Tibial artery (tissue), 4 donors: ENCODE measurements at regions not wholly inside any gene's neighbourhood (a gene's known extent, or its start where the extent isn't known, plus 50 kb on each side); places are given as distances from the start of the nearest gene placed in this dataset.

Experiments
- DNase-seq, 2 donors: peaks; one replicate each; pipeline ENCODE4 v3.0.0-alpha.2; 2019
- H3K27ac ChIP-seq, 2 donors: fragments of 200-600 bp; sonication (generic) in 1 of 2; 1 replicate in 1 of 2; 2 replicates in 1 of 2; pipeline ENCODE4 v1.5.1; 2018 to 2019; ENCODE audit warnings: mild to moderate bottlenecking in 1 of 2
- H3K27me3 ChIP-seq, 2 donors: fragments of 200-600 bp; sonication (generic) in 1 of 2; one replicate each; pipeline versions ENCODE4 v1.5.1 to v1.6.0; 2016 to 2019
- H3K36me3 ChIP-seq, 3 donors: fragments of 200-600 bp; sonication (generic) in 2 of 3; one replicate each; pipeline ENCODE4 v1.5.1; 2016 to 2019; ENCODE audit warnings: mild to moderate bottlenecking in 2 of 3
- H3K4me1 ChIP-seq, 4 donors: fragments of 200-600 bp; sonication (generic) in 2 of 4; 1 replicate in 3 of 4; 2 replicates in 1 of 4; pipeline ENCODE4 v1.5.1; 2016 to 2019
- H3K4me3 ChIP-seq, 2 donors: fragments of 200-600 bp; sonication (generic) in 1 of 2; 1 replicate in 1 of 2; 2 replicates in 1 of 2; pipeline ENCODE4 v1.5.1; 2018 to 2019; ENCODE audit warnings: mild to moderate bottlenecking in 2 of 2
- H3K9me3 ChIP-seq, 3 donors: fragments of 200-600 bp; sonication (generic) in 1 of 3; one replicate each; pipeline ENCODE4 v1.5.1; 2016 to 2019
- intact Hi-C: fragments of 100-400 bp; cut with DNase I; formaldehyde crosslinking; loops from one replicate; pipeline ENCODE4 v1.15.0; 2023; ENCODE audit warnings: low total_unique reads
- TF ChIP-seq, protein P1 (sequence below), 2 experiments: fragments of 200-600 bp in 1 of 2; fragments of 450-650 bp in 1 of 2; IDR thresholded peaks; one replicate each; pipeline ENCODE4 v1.5.1; 2017 to 2019; ENCODE audit warnings: antibody characterized with exemption in 2 of 2, mild to moderate bottlenecking in 1 of 2, moderate library complexity in 1 of 2

DNA sequence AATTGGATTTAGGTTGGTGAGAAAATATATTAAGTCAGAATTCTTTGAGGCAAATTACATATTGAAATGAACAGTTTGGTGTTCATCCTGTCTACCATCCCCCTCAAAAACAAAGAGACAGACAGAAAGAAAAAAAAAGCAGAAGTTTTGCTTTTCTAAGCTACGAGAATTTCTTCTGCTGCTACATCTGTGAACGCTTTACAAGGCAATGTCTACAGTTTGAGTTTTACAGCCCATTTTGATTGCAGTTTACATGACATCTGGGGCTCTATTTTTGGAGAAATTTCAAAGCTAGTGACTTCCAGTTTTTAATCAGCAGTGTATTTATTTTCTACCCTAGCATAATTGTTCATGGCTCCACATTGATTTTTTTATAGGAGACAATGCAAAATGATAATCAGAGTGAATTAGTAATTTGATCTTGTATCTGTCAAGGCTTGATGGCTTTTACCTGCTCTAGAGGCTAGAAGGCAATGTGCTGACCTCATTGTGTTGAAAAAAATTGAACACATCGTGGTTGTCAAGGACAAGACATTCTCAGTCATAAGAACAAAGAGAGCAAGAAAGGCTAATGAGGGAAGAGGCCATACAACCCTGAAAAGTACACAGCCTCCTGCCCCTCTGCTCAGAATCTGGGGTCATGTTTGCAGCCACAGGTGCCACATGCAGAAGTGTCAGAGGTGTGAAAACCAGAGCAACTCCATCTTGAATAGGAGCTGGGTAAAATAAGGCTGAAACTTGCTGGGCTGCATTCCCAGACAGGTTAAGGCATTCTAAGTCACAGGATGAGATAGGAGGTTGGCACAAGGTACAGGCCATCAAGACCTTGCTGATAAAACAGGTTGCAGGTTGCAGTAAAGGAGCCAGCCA is 201.0 kb upstream of the CAMK1G start:
- TF ChIP-seq, protein P1, sequence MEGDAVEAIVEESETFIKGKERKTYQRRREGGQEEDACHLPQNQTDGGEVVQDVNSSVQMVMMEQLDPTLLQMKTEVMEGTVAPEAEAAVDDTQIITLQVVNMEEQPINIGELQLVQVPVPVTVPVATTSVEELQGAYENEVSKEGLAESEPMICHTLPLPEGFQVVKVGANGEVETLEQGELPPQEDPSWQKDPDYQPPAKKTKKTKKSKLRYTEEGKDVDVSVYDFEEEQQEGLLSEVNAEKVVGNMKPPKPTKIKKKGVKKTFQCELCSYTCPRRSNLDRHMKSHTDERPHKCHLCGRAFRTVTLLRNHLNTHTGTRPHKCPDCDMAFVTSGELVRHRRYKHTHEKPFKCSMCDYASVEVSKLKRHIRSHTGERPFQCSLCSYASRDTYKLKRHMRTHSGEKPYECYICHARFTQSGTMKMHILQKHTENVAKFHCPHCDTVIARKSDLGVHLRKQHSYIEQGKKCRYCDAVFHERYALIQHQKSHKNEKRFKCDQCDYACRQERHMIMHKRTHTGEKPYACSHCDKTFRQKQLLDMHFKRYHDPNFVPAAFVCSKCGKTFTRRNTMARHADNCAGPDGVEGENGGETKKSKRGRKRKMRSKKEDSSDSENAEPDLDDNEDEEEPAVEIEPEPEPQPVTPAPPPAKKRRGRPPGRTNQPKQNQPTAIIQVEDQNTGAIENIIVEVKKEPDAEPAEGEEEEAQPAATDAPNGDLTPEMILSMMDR (IDR thresholded peaks at IDR 0.05) = no peak
- Histone ChIP-seq H3K36me3 (no peaks in the 10 kb centered on the region), H3K4me1 (no peaks in the 10 kb centered on the region), H3K27me3 (no peaks in the 10 kb centered on the region), H3K4me3 (no peak overlapping the region), H3K9me3 (no peaks in the 10 kb centered on the region), H3K27ac (no peak overlapping the region)
- no peak for DNase-seq
- intact Hi-C loops = no loop called here

GRCh38 chr1:209383422-209383821 is 200.1 kb upstream of the CAMK1G start:
- DNase-seq = no peak
- no peaks in the 10 kb centered on the region for H3K27me3 ChIP-seq
- no peak overlapping the region for H3K4me3 ChIP-seq
- H3K4me1 ChIP-seq = no peaks in the 10 kb centered on the region
- no peaks in the 10 kb centered on the region for H3K9me3 ChIP-seq
- intact Hi-C loops = no loop called here
- no peak overlapping the region for H3K27ac ChIP-seq
- TF ChIP-seq, protein P1 (IDR thresholded peaks at IDR 0.05) = no peak
- H3K36me3 ChIP-seq = no peaks in the 10 kb centered on the region

- TF ChIP-seq, protein P1 (IDR thresholded peaks at IDR 0.05) = no peak
- Histone ChIP-seq H3K9me3 (no peaks in the 10 kb centered on the region), H3K4me1 (no peaks in the 10 kb centered on the region), H3K27me3 (no peaks in the 10 kb centered on the region), H3K4me3 (no peak overlapping the region), H3K36me3 (no peaks in the 10 kb centered on the region), H3K27ac (no peak overlapping the region)
- intact Hi-C loops = no loop called here
- no peak for DNase-seq
These were observed 199.4 kb upstream of the CAMK1G start for GRCh38 chr1:209383907-209384709.

DNA sequence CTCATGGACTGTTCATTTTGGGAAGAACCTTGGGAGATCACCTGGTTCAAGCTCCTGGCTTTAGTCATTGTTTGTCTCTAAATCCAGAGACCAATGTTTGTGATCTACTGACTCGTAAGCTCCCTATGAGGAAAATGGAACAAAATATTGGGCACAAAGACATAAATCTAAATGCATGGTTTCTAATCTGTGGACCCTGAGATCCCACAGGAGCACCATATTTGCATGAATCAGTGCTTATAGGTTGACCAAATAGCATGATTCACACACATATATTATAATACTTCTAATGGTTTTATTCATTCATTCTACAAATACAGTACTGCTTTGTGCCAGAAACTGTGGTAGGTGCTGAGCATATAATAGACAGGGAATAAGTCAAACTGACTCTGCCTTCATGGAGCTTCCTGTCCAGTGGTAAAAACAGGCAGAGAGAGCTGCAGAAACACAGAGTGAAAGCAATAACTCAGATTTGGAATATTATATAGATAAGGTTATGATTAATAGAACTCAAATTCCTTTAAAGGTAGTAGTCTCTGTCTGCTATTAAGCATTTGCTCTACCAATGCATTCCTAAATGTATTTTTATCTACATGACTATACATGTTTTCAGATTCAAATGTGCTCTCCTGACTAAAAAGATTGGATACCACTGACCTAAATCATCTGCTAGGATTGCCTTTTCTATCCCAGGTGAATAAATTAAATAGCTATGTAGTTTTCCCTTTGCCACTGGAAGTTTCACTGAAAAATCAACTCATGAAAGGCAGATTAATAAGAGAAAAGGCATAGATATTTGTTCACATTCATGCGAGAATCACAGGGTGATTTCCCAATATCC is 198.6 kb upstream of the CAMK1G start:
- no peaks in the 10 kb centered on the region for H3K4me1 ChIP-seq
- no peaks in the 10 kb centered on the region for H3K27me3 ChIP-seq
- TF ChIP-seq, protein P1 (IDR thresholded peaks at IDR 0.05) = no peak
- H3K27ac ChIP-seq = no peak overlapping the region
- H3K36me3 ChIP-seq = no peaks in the 10 kb centered on the region
- no peak overlapping the region for H3K4me3 ChIP-seq
- DNase-seq = no peak
- intact Hi-C loops = loop anchor here (5.0 kb wide), 1 partner anchor 1262 kb away; no protein-coding TSS in a partner anchor
- H3K9me3 ChIP-seq = no peaks in the 10 kb centered on the region

DNA sequence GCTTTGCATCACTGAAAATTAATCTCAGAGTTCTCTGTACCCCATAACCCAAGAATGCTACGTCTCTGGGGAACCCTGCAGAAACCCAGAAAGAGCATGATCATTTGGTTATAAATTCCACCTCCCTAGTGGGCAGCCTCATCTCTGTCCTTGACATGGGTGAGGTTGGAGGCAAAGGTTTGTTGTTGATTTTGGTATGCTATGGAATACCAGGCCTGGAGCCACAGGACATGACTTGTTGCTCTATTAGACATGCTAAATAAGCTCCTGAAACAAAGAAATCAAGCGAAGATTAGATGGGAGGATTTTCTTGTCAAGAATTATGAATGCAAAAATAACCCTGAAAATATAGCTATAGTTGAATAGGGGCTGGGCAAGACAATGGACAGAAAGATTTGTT is 197.4 kb upstream of the CAMK1G start:
- Histone ChIP-seq H3K27me3 (no peaks in the 10 kb centered on the region), H3K36me3 (no peaks in the 10 kb centered on the region), H3K27ac (no peak overlapping the region), H3K4me1 (no peaks in the 10 kb centered on the region), H3K4me3 (no peak overlapping the region), H3K9me3 (no peaks in the 10 kb centered on the region)
- intact Hi-C loops = loop anchor here (5.0 kb wide), 1 partner anchor 1261 kb away; no protein-coding TSS in a partner anchor
- TF ChIP-seq, protein P1 (IDR thresholded peaks at IDR 0.05) = no peak
- no peak for DNase-seq
